A549 (cell line): ENCODE measurements at regions not wholly inside any gene's neighbourhood (a gene's known extent, or its start where the extent isn't known, plus 50 kb on each side); places are given as distances from the start of the nearest gene placed in this dataset.
A peak's percentile ranks its signal among the peaks of the same experiment; 100 is the strongest.

Experiments used
- EP300 ChIP-seq, 2 experiments: fragments of >200 bp; sonication (Bioruptor Twin); formaldehyde crosslinking; IDR thresholded peaks; 2 replicates in 1 of 2; 3 replicates in 1 of 2; pipeline ENCODE4 v1.6.1; 2016 to 2017
- ESRRA ChIP-seq: fragments of 150-350 bp; IDR thresholded peaks from 2 replicates; pipeline ENCODE4 v1.6.1; 2014; ENCODE audit warnings: mild to moderate bottlenecking, low read length, borderline replicate concordance
- HMGXB4 ChIP-seq: fragments of 250-450 bp; sonication (Bioruptor Pico); IDR thresholded peaks from 2 replicates; pipeline ENCODE4 v1.5.0; 2021; ENCODE audit warnings: mild to moderate bottlenecking, moderate library complexity, borderline replicate concordance
- MAFK ChIP-seq: fragments of 450-650 bp; IDR thresholded peaks from 2 replicates; pipeline ENCODE4 v1.6.1; 2014; ENCODE audit not compliant: partially characterized antibody
- PHF8 ChIP-seq: fragments of 200-600 bp; sonication (generic); IDR thresholded peaks from 2 replicates; pipeline ENCODE4 v1.6.1; 2016; ENCODE audit warnings: low read depth, mild to moderate bottlenecking, antibody characterized with exemption, moderate library complexity, borderline replicate concordance
- POLR2A ChIP-seq: IDR thresholded peaks from 2 replicates; pipeline ENCODE4 v1.6.1; 2012; ENCODE audit warnings: mild to moderate bottlenecking, low read length
- ZSCAN20 ChIP-seq: fragments of 250-450 bp; sonication (Bioruptor Pico); IDR thresholded peaks from 2 replicates; pipeline ENCODE4 v1.8.0; 2022; ENCODE audit warnings: mild to moderate bottlenecking, moderate library complexity
- TF ChIP-seq, protein P1 (sequence below): fragments of >200 bp; sonication (Bioruptor Twin); formaldehyde crosslinking; IDR thresholded peaks from 3 replicates; pipeline ENCODE4 v1.5.1; 2016

GRCh38 chr3:46078712-46079400 lies 51.6 kb upstream of the XCR1 start:
- TF ChIP-seq POLR2A (no peak), MAFK (no peak), PHF8 (no peak), EP300 (IDR thresholded peaks at IDR 0.05) (no peak), HMGXB4 (CRISPR knock-in tag) (no peak), ZSCAN20 (CRISPR knock-in tag) (no peak), ESRRA (no peak)
- TF ChIP-seq, protein P1, sequence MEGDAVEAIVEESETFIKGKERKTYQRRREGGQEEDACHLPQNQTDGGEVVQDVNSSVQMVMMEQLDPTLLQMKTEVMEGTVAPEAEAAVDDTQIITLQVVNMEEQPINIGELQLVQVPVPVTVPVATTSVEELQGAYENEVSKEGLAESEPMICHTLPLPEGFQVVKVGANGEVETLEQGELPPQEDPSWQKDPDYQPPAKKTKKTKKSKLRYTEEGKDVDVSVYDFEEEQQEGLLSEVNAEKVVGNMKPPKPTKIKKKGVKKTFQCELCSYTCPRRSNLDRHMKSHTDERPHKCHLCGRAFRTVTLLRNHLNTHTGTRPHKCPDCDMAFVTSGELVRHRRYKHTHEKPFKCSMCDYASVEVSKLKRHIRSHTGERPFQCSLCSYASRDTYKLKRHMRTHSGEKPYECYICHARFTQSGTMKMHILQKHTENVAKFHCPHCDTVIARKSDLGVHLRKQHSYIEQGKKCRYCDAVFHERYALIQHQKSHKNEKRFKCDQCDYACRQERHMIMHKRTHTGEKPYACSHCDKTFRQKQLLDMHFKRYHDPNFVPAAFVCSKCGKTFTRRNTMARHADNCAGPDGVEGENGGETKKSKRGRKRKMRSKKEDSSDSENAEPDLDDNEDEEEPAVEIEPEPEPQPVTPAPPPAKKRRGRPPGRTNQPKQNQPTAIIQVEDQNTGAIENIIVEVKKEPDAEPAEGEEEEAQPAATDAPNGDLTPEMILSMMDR = peak; percentile 100
